ENCODE measurements at regions not wholly inside any gene's neighbourhood (a gene's known extent, or its start where the extent isn't known, plus 50 kb on each side); places are given as distances from the start of the nearest gene placed in this dataset.

DNA sequence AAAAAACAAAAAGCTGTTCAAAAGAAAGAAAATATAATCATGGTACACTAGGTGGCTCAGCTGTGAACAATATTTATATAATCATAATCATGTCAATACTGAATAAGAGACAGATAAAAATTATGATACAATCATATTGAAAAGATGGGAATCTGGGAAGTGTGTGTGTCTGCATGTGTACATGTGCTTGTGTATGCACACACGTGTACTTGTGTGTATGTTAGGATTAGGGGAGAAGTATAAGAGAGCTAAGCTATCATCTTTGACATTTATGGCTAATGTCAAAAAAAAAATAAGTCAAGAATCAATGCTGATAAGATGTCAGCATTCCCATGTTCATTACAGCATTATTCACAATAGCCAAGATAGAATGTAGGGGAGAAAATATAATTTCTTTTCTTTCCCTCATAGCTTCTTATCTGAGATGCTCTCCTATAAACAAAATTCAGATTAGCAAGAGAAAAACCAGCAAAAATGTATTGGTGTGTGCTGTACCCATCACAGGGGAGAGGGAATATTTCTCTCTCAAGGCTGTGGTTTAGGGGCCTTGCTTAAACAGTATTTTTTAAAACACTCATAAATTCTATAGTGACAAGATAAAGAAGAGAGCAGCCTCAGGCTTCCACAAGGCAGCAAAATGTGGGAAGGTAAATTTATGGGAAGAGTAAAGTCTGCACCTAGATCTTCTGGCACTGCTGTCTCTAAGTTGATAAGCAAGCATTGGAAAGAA, 63.4 kb upstream of the ITGA11 start:
- TF ChIP-seq, protein P1, sequence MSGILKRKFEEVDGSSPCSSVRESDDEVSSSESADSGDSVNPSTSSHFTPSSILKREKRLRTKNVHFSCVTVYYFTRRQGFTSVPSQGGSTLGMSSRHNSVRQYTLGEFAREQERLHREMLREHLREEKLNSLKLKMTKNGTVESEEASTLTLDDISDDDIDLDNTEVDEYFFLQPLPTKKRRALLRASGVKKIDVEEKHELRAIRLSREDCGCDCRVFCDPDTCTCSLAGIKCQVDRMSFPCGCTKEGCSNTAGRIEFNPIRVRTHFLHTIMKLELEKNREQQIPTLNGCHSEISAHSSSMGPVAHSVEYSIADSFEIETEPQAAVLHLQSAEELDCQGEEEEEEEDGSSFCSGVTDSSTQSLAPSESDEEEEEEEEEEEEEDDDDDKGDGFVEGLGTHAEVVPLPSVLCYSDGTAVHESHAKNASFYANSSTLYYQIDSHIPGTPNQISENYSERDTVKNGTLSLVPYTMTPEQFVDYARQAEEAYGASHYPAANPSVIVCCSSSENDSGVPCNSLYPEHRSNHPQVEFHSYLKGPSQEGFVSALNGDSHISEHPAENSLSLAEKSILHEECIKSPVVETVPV (CRISPR knock-in tag; IDR thresholded peaks at IDR 0.05): no peak
- TF ChIP-seq SNAI2 (CRISPR knock-in tag; IDR thresholded peaks at IDR 0.05) (no peak), ESRRG (CRISPR knock-in tag; IDR thresholded peaks at IDR 0.05) (no peak), ARNTL (CRISPR knock-in tag; IDR thresholded peaks at IDR 0.05; ENCODE audit: borderline replicate concordance, low read depth) (no peak), ZFP30 (CRISPR knock-in tag; IDR thresholded peaks at IDR 0.05) (no peak), ISL1 (CRISPR knock-in tag; IDR thresholded peaks at IDR 0.05) (no peak), ZC3H10 (CRISPR knock-in tag; IDR thresholded peaks at IDR 0.05) (no peak), TCF4 (CRISPR knock-in tag; IDR thresholded peaks at IDR 0.05; ENCODE audit: borderline replicate concordance) (no peak)
- TF ChIP-seq, protein P2, sequence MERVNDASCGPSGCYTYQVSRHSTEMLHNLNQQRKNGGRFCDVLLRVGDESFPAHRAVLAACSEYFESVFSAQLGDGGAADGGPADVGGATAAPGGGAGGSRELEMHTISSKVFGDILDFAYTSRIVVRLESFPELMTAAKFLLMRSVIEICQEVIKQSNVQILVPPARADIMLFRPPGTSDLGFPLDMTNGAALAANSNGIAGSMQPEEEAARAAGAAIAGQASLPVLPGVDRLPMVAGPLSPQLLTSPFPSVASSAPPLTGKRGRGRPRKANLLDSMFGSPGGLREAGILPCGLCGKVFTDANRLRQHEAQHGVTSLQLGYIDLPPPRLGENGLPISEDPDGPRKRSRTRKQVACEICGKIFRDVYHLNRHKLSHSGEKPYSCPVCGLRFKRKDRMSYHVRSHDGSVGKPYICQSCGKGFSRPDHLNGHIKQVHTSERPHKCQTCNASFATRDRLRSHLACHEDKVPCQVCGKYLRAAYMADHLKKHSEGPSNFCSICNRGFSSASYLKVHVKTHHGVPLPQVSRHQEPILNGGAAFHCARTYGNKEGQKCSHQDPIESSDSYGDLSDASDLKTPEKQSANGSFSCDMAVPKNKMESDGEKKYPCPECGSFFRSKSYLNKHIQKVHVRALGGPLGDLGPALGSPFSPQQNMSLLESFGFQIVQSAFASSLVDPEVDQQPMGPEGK (CRISPR knock-in tag; IDR thresholded peaks at IDR 0.05; ENCODE audit: borderline replicate concordance): no peak
- TF ChIP-seq, protein P3, sequence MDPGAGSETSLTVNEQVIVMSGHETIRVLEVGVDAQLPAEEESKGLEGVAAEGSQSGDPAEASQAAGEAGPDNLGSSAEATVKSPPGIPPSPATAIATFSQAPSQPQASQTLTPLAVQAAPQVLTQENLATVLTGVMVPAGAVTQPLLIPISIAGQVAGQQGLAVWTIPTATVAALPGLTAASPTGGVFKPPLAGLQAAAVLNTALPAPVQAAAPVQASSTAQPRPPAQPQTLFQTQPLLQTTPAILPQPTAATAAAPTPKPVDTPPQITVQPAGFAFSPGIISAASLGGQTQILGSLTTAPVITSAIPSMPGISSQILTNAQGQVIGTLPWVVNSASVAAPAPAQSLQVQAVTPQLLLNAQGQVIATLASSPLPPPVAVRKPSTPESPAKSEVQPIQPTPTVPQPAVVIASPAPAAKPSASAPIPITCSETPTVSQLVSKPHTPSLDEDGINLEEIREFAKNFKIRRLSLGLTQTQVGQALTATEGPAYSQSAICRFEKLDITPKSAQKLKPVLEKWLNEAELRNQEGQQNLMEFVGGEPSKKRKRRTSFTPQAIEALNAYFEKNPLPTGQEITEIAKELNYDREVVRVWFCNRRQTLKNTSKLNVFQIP (CRISPR knock-in tag; IDR thresholded peaks at IDR 0.05; ENCODE audit: borderline replicate concordance, low read depth): no peak
